ENCODE measurements at regions not wholly inside any gene's neighbourhood (a gene's known extent, or its start where the extent isn't known, plus 50 kb on each side); places are given as distances from the start of the nearest gene placed in this dataset.

DNA sequence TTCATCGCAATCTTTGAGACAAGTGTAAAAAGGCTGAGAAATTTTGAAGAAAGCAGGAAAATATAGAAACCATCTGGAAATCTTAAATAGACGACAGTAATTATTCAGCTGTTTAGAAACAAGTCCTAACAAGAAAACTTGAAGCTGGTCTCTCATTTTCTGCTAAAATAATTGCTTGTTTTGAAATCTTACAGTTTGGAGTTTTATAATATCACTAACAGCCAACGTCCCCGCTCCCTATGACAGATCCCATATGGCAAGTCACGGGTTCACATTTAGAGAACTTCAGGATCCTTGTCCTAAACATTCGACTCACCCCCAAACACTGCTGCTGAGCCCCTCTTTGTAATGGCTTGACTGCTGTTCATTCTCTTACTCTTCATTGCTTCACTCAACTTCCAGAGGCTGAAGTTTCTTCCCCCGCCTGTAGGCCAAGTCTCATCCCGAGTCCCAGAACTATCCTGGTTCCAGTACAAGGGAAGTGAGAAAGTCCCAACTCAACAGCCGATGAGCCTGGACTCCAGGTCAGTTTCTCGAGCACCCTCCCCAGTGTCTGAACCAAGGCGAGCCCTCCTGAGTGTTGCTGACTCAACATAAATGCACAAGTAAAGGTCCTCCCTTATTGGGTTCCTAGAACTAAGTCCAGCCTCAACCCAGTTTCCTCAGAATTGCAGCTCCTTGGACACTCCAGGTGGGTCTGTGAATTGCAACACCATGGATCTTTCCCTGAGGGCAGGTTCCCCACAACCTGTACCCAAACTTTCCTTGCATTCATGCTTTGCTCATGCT lies 93.4 kb upstream of the BACE2 start:
- Histone ChIP-seq H3K4me3 (ENCODE audit: low read depth, low read length) (no peak overlapping the region), H3K27me3 (no peaks in the 10 kb centered on the region), H3K36me3 (no peaks in the 10 kb centered on the region), H3K4me1 (no peaks in the 10 kb centered on the region), H3K9me3 (peaks cover 3% of the 10 kb centered on the region)
- no peak for DNase-seq
- TF ChIP-seq, protein P1, sequence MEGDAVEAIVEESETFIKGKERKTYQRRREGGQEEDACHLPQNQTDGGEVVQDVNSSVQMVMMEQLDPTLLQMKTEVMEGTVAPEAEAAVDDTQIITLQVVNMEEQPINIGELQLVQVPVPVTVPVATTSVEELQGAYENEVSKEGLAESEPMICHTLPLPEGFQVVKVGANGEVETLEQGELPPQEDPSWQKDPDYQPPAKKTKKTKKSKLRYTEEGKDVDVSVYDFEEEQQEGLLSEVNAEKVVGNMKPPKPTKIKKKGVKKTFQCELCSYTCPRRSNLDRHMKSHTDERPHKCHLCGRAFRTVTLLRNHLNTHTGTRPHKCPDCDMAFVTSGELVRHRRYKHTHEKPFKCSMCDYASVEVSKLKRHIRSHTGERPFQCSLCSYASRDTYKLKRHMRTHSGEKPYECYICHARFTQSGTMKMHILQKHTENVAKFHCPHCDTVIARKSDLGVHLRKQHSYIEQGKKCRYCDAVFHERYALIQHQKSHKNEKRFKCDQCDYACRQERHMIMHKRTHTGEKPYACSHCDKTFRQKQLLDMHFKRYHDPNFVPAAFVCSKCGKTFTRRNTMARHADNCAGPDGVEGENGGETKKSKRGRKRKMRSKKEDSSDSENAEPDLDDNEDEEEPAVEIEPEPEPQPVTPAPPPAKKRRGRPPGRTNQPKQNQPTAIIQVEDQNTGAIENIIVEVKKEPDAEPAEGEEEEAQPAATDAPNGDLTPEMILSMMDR (IDR thresholded peaks at IDR 0.05; ENCODE audit: low read depth, low read length): no peak

- Histone ChIP-seq H3K4me3 (ENCODE audit: low read depth, low read length) (no peak overlapping the region), H3K4me1 (no peaks in the 10 kb centered on the region), H3K27me3 (no peaks in the 10 kb centered on the region), H3K9me3 (peaks cover 3% of the 10 kb centered on the region), H3K36me3 (no peaks in the 10 kb centered on the region)
- no peak for DNase-seq
- TF ChIP-seq, protein P1 (IDR thresholded peaks at IDR 0.05; ENCODE audit: low read depth, low read length): no peak
Measured at GRCh38 chr21:41075656-41076055, 92.3 kb upstream of the BACE2 start.

DNA sequence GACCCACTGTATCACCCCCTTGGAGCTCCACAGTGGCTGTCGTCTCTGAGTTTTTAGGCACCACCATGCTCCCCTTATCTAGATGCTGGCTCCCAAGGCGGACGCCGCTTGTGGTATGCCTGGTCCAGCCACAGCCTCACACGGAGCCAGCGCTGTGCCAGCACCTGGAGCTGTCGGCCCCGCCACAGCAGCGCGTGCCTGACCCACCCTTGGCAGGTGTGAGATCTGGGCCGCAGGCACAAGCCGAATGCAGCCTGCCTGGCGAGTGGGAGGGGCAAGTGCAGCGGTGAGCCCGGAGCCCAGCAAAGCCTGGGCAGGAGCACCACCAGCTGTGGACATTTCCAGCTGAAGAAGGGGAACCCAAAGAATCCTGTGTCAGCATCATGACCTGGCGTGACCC lies 91.9 kb upstream of the BACE2 start:
- TF ChIP-seq, protein P1 (IDR thresholded peaks at IDR 0.05; ENCODE audit: low read depth, low read length): no peak
- Histone ChIP-seq H3K9me3 (peaks cover 3% of the 10 kb centered on the region), H3K4me1 (no peaks in the 10 kb centered on the region), H3K27me3 (no peaks in the 10 kb centered on the region), H3K4me3 (ENCODE audit: low read depth, low read length) (no peak overlapping the region), H3K36me3 (no peaks in the 10 kb centered on the region)
- no peak for DNase-seq

GRCh38 chr21:41079159-41079558 lies 88.8 kb upstream of the BACE2 start:
- H3K4me3 ChIP-seq (ENCODE audit: low read depth, low read length): no peak overlapping the region
- no peak for DNase-seq
- no peaks in the 10 kb centered on the region for H3K27me3 ChIP-seq
- TF ChIP-seq, protein P1 (IDR thresholded peaks at IDR 0.05; ENCODE audit: low read depth, low read length): no peak
- no peaks in the 10 kb centered on the region for H3K4me1 ChIP-seq
- peaks cover 3% of the 10 kb centered on the region for H3K9me3 ChIP-seq
- no peaks in the 10 kb centered on the region for H3K36me3 ChIP-seq

- no peak overlapping the region for H3K4me3 ChIP-seq (ENCODE audit: low read depth, low read length)
- H3K27me3 ChIP-seq: no peaks in the 10 kb centered on the region
- no peak for DNase-seq
- H3K9me3 ChIP-seq: peaks cover 3% of the 10 kb centered on the region
- no peaks in the 10 kb centered on the region for H3K36me3 ChIP-seq
- TF ChIP-seq, protein P1 (IDR thresholded peaks at IDR 0.05; ENCODE audit: low read depth, low read length): no peak
- H3K4me1 ChIP-seq: no peaks in the 10 kb centered on the region
Measured at GRCh38 chr21:41080485-41081121, 87.4 kb upstream of the BACE2 start.

- TF ChIP-seq, protein P1 (IDR thresholded peaks at IDR 0.05; ENCODE audit: low read depth, low read length): no peak
- no peaks in the 10 kb centered on the region for H3K9me3 ChIP-seq
- DNase-seq: no peak
- no peaks in the 10 kb centered on the region for H3K4me1 ChIP-seq
- H3K27me3 ChIP-seq: no peaks in the 10 kb centered on the region
- no peak overlapping the region for H3K4me3 ChIP-seq (ENCODE audit: low read depth, low read length)
- H3K36me3 ChIP-seq: no peaks in the 10 kb centered on the region
Measured at GRCh38 chr21:41086569-41086968, 81.4 kb upstream of the BACE2 start.
